Fibroblast of skin of scalp (primary cell): ENCODE measurements at regions not wholly inside any gene's neighbourhood (a gene's known extent, or its start where the extent isn't known, plus 50 kb on each side); places are given as distances from the start of the nearest gene placed in this dataset.
"Not testable (repeated sequence)": the region's sequence is repeated elsewhere in the genome, so short reads cannot be mapped to it uniquely, and the experiment has no call there.

Experiments used
- DNase-seq: peaks from one replicate; pipeline ENCODE4 v3.0.0-alpha.2; 2013

DNA sequence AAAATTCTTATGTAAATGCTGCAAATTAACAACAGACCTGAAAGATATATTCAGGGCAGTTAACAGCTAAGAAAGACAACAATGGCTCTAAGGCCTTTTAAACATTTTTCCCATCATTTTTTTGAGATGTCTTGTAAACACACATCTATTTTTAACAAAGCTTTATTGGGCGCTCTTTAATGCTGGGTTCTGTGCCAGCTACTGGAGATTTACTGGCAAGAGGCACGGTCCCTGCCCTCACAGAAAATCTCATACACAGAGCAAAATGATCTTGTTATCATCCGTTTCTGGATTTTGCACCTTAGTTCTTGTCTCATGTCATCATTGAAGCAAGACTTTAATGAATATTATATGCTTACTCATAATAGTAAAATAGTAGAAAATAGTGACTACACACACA lies 1022.3 kb upstream of the WWC1 start:
- DNase-seq, result no peak

DNA sequence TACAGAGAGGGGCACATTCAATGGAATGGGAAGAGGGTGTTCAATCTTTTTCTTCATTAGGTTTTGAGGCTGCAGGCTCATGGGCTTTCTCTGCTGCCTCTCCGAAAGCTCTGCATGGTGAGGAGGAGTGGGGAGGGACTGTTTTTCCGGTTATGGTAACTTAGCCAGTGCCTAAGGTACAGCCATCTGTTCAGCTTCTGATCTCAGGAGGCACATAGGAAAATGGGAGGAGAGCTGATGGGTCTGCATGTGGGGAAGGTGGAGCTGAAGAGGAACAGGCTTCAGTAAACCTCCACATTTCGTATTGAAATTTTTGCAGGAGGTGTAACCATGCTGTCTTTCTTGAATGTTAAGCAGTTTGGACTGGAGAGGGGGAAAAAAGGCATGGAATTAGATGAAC lies 1020.4 kb upstream of the WWC1 start:
- no peak for DNase-seq

GRCh38 chr5:167271511-167271910 lies 1019.9 kb upstream of the WWC1 start:
- no peak for DNase-seq

DNA sequence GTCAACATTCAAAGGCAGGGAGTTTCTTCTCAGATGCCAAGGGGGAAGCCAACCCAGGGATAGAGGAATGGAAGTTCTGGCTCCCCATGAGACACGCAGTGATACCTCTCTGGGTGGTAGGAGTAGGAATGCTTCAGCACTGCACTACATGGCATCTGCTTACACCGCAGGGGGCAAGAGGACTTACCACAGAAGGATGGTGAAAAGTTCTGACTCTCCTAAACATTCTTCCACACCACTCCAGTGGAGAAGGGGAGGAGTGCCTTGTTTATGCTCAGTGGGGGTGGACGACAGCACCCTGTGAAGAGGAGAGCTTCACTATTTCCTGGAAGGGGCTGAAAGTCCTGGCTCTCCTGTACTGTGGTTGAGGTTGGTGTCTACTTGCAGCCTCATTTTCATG lies 1011.3 kb upstream of the WWC1 start:
- DNase-seq, result peak; percentile 82

- no peak for DNase-seq
Observed at GRCh38 chr5:167281925-167282324, 1009.5 kb upstream of the WWC1 start.

- DNase-seq, result no peak
Observed at GRCh38 chr5:167283691-167284090, 1007.8 kb upstream of the WWC1 start.

DNA sequence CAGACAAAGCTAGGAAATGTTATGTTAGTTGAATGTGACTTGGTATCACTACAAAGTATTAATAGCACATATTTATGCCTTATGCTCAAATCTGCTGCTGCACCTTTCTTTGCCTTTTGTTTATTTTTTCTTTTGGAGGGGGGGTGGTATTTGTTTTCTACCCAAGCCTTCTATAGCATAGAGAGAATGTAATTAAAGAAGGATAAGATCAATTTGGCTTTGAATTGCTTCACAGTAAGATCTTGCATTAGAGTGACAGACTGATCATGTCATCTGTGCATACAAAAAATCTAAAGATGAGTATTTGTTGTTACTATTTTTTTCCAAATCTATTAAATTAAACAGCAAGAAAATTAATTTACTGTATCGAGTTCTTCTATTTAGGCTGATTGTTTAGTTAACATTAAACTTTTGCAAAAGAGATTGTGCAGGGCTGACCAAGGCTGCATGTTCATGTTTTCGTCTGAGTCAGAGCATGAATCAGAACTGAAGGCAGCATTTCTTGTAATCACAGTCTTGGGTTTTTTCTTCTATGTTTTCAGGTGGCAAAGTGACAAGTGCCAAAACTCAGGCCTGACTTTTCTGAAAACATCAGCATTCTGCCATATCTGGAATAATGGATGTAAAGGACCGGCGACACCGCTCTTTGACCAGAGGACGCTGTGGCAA lies 1007.1 kb upstream of the WWC1 start:
- DNase-seq, result peak; percentile 22

DNA sequence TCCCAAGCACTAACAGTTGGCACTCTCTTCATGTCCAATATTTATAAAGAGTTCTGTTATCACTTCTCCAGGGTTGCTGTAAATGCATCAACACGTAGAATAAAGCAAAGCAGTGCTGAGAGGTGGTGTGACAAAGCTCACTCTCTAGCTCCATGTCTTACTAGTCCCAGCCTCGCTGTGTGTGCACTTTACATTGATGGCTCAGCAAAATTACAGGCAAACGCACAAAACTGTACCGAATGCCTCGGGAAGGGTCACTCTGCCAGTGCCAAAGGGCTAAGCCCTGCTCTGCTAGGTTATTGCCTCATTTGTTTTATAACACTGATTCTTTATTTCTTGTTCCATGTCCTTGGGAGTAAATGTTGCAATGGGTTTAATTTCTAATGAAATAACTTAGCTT lies 1005.9 kb upstream of the WWC1 start:
- no peak for DNase-seq

GRCh38 chr5:167286891-167287290 lies 1004.6 kb upstream of the WWC1 start:
- no peak for DNase-seq

GRCh38 chr5:167290478-167290877 lies 1001.0 kb upstream of the WWC1 start:
- DNase-seq, result no peak

GRCh38 chr5:167294882-167295680 lies 996.4 kb upstream of the WWC1 start:
- DNase-seq, result peak; percentile 89

- DNase-seq, result no peak
Observed at GRCh38 chr5:167295681-167296005, 995.8 kb upstream of the WWC1 start.

DNA sequence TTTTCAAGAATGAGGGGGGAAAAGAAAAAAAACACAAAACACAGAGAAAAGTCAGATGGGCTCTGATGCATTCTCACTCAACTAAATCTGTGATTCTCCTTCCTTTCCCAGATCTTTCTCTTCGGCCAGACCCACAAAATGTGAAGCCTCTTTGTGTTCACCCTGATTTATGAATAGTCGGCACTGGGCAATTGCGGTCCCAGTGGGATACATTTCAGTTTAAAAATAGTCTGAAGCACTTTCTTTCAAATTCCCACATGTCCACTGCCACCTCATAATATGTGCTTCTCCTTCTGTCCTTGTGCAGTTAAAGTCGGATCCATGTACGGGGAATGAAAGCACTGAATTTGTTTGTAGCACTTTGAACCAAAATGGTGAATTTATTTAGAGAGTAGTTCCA lies 995.4 kb upstream of the WWC1 start:
- no peak for DNase-seq

- peak; percentile 48 for DNase-seq
Observed at GRCh38 chr5:167296661-167297060, 994.8 kb upstream of the WWC1 start.

- DNase-seq, result not testable (repeated sequence)
Observed at GRCh38 chr5:167299861-167300260, 991.6 kb upstream of the WWC1 start.

DNA sequence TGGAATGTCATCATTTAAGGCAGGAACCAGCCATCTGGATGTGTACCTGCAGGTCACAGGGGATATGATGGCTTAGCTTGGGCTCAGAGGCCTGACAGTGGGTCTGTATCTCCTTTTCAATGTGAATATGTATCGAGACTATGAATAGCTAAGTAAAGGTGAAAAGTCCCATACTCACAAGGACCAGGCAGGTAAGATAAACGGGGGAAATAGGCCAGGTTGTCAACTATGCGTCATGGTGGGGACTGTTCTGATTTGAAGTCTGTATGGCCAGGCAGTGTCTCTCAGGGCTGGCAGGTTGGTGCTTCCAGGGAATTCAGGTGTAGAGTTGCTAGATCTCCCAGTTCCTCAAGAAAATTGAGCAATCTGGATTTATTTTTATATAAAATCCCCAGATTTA lies 987.9 kb upstream of the WWC1 start:
- DNase-seq, result no peak

GRCh38 chr5:167304834-167305469 lies 986.5 kb upstream of the WWC1 start:
- DNase-seq, result no peak

DNA sequence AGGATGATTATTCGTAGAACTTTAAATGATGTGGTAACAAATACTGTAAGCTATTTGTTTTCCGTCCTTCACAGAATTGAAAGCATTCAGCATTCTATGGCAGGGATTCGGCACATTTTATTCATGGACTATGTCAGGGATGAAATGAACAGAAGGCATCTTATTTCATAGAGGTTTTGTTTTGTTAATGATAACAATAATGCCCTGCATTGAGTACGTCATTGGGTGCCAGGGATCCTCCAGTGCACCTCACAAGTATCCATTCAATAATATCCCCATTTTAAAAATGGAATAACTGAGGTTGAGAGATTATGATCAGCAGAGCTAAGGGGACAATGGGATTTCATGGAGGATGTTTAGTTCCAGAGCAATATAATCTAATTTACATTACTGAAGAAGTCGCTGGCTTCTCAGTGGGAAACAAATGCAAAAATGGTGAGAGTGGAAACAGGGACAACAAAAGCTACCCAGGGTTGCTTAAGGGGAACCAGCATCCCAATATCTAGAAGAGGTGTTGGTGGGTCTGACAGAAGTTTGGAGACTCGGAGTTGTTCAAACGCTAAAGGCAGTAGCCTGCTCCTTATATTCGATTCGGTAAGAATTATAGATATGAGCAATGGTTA lies 985.7 kb upstream of the WWC1 start:
- DNase-seq, result no peak

GRCh38 chr5:167307042-167307441 lies 984.4 kb upstream of the WWC1 start:
- no peak for DNase-seq

- no peak for DNase-seq
Observed at GRCh38 chr5:167308466-167308865, 983.0 kb upstream of the WWC1 start.

GRCh38 chr5:167309941-167310517 lies 981.4 kb upstream of the WWC1 start:
- no peak for DNase-seq

DNA sequence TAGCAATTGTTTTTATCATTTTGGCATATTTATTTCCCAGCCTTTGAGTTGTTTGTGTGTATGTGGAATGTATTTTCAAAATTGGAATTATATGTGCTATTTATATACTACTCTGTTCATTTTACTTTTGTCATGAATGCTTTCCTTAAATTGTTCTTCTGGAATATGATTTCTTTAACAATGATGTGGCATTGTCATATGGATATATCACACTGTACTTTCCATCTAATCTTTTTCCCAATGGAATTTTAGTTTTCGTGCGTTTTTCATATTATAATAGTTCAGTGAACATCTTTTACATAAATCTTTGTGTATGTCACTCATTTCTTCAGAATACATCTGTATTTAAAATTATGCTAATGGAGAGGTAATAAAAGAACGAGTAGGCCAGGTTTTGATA lies 980.1 kb upstream of the WWC1 start:
- no peak for DNase-seq

GRCh38 chr5:167312225-167312624 lies 979.2 kb upstream of the WWC1 start:
- DNase-seq, result no peak
